ENCODE measurements at regions not wholly inside any gene's neighbourhood (a gene's known extent, or its start where the extent isn't known, plus 50 kb on each side); places are given as distances from the start of the nearest gene placed in this dataset.

DNA sequence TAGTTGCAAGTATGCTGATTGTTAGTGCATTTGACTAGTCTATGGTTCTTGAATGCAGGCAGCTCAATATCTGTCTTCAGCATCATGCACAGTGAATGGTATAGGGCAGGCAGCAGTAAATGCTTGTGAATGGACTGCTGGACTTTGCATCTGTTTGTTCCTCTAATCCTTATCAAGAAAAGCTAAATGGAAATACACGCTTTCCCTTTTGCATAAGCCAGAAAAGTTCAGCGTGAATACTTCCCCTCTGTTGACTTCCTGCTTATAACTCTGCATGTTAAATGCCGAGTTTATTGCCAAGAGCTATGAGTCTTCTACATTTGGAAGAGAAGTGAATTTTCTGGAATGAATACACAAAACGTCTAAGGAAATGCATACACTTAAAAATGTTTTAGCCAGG lies 127.9 kb upstream of the CPHXL start:
- TF ChIP-seq, protein P1, sequence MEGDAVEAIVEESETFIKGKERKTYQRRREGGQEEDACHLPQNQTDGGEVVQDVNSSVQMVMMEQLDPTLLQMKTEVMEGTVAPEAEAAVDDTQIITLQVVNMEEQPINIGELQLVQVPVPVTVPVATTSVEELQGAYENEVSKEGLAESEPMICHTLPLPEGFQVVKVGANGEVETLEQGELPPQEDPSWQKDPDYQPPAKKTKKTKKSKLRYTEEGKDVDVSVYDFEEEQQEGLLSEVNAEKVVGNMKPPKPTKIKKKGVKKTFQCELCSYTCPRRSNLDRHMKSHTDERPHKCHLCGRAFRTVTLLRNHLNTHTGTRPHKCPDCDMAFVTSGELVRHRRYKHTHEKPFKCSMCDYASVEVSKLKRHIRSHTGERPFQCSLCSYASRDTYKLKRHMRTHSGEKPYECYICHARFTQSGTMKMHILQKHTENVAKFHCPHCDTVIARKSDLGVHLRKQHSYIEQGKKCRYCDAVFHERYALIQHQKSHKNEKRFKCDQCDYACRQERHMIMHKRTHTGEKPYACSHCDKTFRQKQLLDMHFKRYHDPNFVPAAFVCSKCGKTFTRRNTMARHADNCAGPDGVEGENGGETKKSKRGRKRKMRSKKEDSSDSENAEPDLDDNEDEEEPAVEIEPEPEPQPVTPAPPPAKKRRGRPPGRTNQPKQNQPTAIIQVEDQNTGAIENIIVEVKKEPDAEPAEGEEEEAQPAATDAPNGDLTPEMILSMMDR (IDR thresholded peaks at IDR 0.05) = no peak
- no peaks in the 10 kb centered on the region for H3K36me3 Mint-ChIP-seq (ENCODE audit: low read depth)
- H3K4me1 Mint-ChIP-seq (ENCODE audit: low read depth) = no peaks in the 10 kb centered on the region
- DNase-seq (no peak), ATAC-seq (no peak)
- ChIA-PET POLR2A (no interaction called here), CTCF (interaction anchor here (1.8 kb wide), 1 partner anchor 10 kb away, joined by 4 read pairs; no protein-coding TSS in a partner anchor)
- H3K27me3 Mint-ChIP-seq = peaks cover 6% of the 10 kb centered on the region
- H3K4me3 Mint-ChIP-seq = no peak overlapping the region
- no peak overlapping the region for H3K27ac Mint-ChIP-seq
- H3K9me3 Mint-ChIP-seq = no peaks in the 10 kb centered on the region
- intact Hi-C loops (cut with micrococcal nuclease) = no loop called here

GRCh38 chr16:75860326-75861053 lies 134.2 kb upstream of the CPHXL start:
- ATAC-seq = no peak
- CTCF ChIA-PET = no interaction called here
- Mint-ChIP-seq H3K4me3 (no peak overlapping the region), H3K27ac (no peak overlapping the region), H3K4me1 (ENCODE audit: low read depth) (no peaks in the 10 kb centered on the region), H3K27me3 (peaks cover 1% of the 10 kb centered on the region), H3K9me3 (no peaks in the 10 kb centered on the region), H3K36me3 (ENCODE audit: low read depth) (no peaks in the 10 kb centered on the region)
- intact Hi-C loops (cut with micrococcal nuclease) = no loop called here
- POLR2A ChIA-PET = no interaction called here
- DNase-seq = no peak
- TF ChIP-seq, protein P1 (IDR thresholded peaks at IDR 0.05) = no peak

GRCh38 chr16:75861311-75862097 lies 135.2 kb upstream of the CPHXL start:
- H3K27ac Mint-ChIP-seq = no peak overlapping the region
- TF ChIP-seq, protein P1 (IDR thresholded peaks at IDR 0.05) = no peak
- no peaks in the 10 kb centered on the region for H3K9me3 Mint-ChIP-seq
- intact Hi-C loops (cut with micrococcal nuclease) = no loop called here
- CTCF ChIA-PET = interaction anchor here (1.0 kb wide), 1 partner anchor 9 kb away, joined by 3 read pairs; no protein-coding TSS in a partner anchor
- ATAC-seq (no peak), DNase-seq (no peak)
- H3K4me3 Mint-ChIP-seq = no peak overlapping the region
- H3K36me3 Mint-ChIP-seq (ENCODE audit: low read depth) = no peaks in the 10 kb centered on the region
- no peaks in the 10 kb centered on the region for H3K4me1 Mint-ChIP-seq (ENCODE audit: low read depth)
- POLR2A ChIA-PET = interaction anchor here (0.5 kb wide), 1 partner anchor 10 kb away, joined by 3 read pairs; no protein-coding TSS in a partner anchor
- no peaks in the 10 kb centered on the region for H3K27me3 Mint-ChIP-seq

GRCh38 chr16:75862098-75862386 lies 135.8 kb upstream of the CPHXL start:
- ATAC-seq = no peak
- CTCF ChIA-PET = interaction anchor here (1.0 kb wide), 1 partner anchor 9 kb away, joined by 3 read pairs; no protein-coding TSS in a partner anchor
- Mint-ChIP-seq H3K9me3 (no peaks in the 10 kb centered on the region), H3K4me1 (ENCODE audit: low read depth) (no peaks in the 10 kb centered on the region), H3K27ac (no peak overlapping the region), H3K36me3 (ENCODE audit: low read depth) (no peaks in the 10 kb centered on the region), H3K27me3 (no peaks in the 10 kb centered on the region), H3K4me3 (no peak overlapping the region)
- POLR2A ChIA-PET = interaction anchor here (0.5 kb wide), 1 partner anchor 10 kb away, joined by 3 read pairs; no protein-coding TSS in a partner anchor
- no peak for DNase-seq
- intact Hi-C loops (cut with micrococcal nuclease) = no loop called here
- TF ChIP-seq, protein P1 (IDR thresholded peaks at IDR 0.05) = no peak

GRCh38 chr16:75864243-75864642 lies 138.0 kb upstream of the CPHXL start:
- no peaks in the 10 kb centered on the region for H3K9me3 Mint-ChIP-seq
- H3K4me1 Mint-ChIP-seq (ENCODE audit: low read depth) = no peaks in the 10 kb centered on the region
- no peaks in the 10 kb centered on the region for H3K36me3 Mint-ChIP-seq (ENCODE audit: low read depth)
- ChIA-PET CTCF (no interaction called here), POLR2A (no interaction called here)
- DNase-seq (no peak), ATAC-seq (no peak)
- no peak overlapping the region for H3K27ac Mint-ChIP-seq
- no peaks in the 10 kb centered on the region for H3K27me3 Mint-ChIP-seq
- no peak overlapping the region for H3K4me3 Mint-ChIP-seq
- TF ChIP-seq, protein P1 (IDR thresholded peaks at IDR 0.05) = no peak
- intact Hi-C loops (cut with micrococcal nuclease) = no loop called here

Data from activated CD8-positive, alpha-beta T cell treated with anti-CD3 and anti-CD28 coated beads for 36 hours (primary cell).